OCI-LY7 (cell line): ENCODE measurements at regions not wholly inside any gene's neighbourhood (a gene's known extent, or its start where the extent isn't known, plus 50 kb on each side); places are given as distances from the start of the nearest gene placed in this dataset.

Experiments used
- BruUV-seq: library from RNA; stranded (reverse); fragments of 400-500 nt; replicated peaks from 2 replicates; lab custom pipeline; 2021; lab: Mats Ljungman, UMichigan
- CTCF ChIA-PET: fragments of 300-600 bp; sonication (Branson Sonifier 250); formaldehyde crosslinking; loops from one replicate; lab custom pipeline; 2022; ENCODE audit warnings: antibody characterized with exemption; ENCODE audit not compliant: unreplicated experiment; lab: Charles Lee
- POLR2A ChIA-PET: fragments of 300-600 bp; sonication (Branson Sonifier 250); formaldehyde crosslinking; loops from one replicate; lab custom pipeline; 2022; ENCODE audit warnings: antibody characterized with exemption; lab: Charles Lee
- DNase-seq: peaks from one replicate; pipeline ENCODE4 v3.0.0-alpha.2; 2015; ENCODE audit warnings: low spot score
- H2AFZ ChIP-seq: fragments of 200-600 bp; sonication (generic), shearing (Covaris generic); 2 replicates; pipeline ENCODE4 v1.6.1; 2014; ENCODE audit warnings: mild to moderate bottlenecking, antibody characterized with exemption, low read length, moderate library complexity
- H3K27ac ChIP-seq: fragments of 200-600 bp; sonication (generic); 2 replicates; pipeline ENCODE4 v1.5.1; 2014; ENCODE audit warnings: mixed run types, low read depth, mild to moderate bottlenecking, moderate library complexity, low read length, inconsistent platforms; ENCODE audit not compliant: poor library complexity, severe bottlenecking
- H3K36me3 ChIP-seq: fragments of 200-600 bp; sonication (generic); 2 replicates; pipeline ENCODE4 v1.6.1; 2014; ENCODE audit warnings: mild to moderate bottlenecking, antibody characterized with exemption, low read length, moderate library complexity, mixed read lengths; ENCODE audit not compliant: insufficient read depth
- H3K4me1 ChIP-seq: fragments of 200-600 bp; sonication (generic); 2 replicates; pipeline ENCODE4 v1.5.1; 2014; ENCODE audit warnings: mild to moderate bottlenecking, low read length; ENCODE audit not compliant: insufficient read depth, poor library complexity, severe bottlenecking
- H3K4me2 ChIP-seq: fragments of 200-600 bp; sonication (generic); 2 replicates; pipeline ENCODE4 v1.6.1; 2014; ENCODE audit warnings: mild to moderate bottlenecking, low read length
- H3K4me3 ChIP-seq: fragments of 200-600 bp; sonication (generic); 2 replicates; pipeline ENCODE4 v1.5.1; 2014; ENCODE audit warnings: mild to moderate bottlenecking, low read depth, low read length; ENCODE audit not compliant: poor library complexity, severe bottlenecking
- H3K79me2 ChIP-seq: fragments of 200-600 bp; sonication (generic); 2 replicates; pipeline ENCODE4 v1.6.1; 2016; ENCODE audit warnings: low read depth, mild to moderate bottlenecking, low read length, moderate library complexity, mixed read lengths; ENCODE audit not compliant: insufficient read depth
- H3K9me2 ChIP-seq: fragments of 200-600 bp; sonication (generic); 2 replicates; pipeline ENCODE4 v1.6.1; 2016; ENCODE audit warnings: mild to moderate bottlenecking, low read length, mixed read lengths; ENCODE audit not compliant: insufficient read depth
- H3K9me3 ChIP-seq: fragments of 200-600 bp; sonication (generic); 2 replicates; pipeline ENCODE4 v1.6.1; 2014; ENCODE audit warnings: mild to moderate bottlenecking, mixed run types, low read length, mixed read lengths
- H4K20me1 ChIP-seq: fragments of 200-600 bp; sonication (generic); 2 replicates; pipeline ENCODE4 v1.6.1; 2014; ENCODE audit warnings: mild to moderate bottlenecking, antibody characterized with exemption, low read length, moderate library complexity, mixed read lengths; ENCODE audit not compliant: insufficient read depth
- EZH2phosphoT487 ChIP-seq: fragments of 200-600 bp; sonication (generic); IDR thresholded peaks from 2 replicates; pipeline ENCODE4 v1.6.1; 2018; ENCODE audit warnings: low read depth, borderline replicate concordance, mild to moderate bottlenecking, mixed run types, antibody characterized with exemption, low read length, moderate library complexity, mixed read lengths
- intact Hi-C: fragments of 100-400 bp; cut with micrococcal nuclease; formaldehyde crosslinking; loops from one replicate; pipeline ENCODE4 v1.10.0; 2022; ENCODE audit not compliant: unreplicated experiment
- TF ChIP-seq, protein P1 (sequence below): fragments of 200-600 bp; sonication (generic); conservative IDR thresholded peaks from 2 replicates; pipeline ENCODE4 v1.5.1; 2014; ENCODE audit warnings: mild to moderate bottlenecking, antibody characterized with exemption, low read length, moderate library complexity, mixed read lengths

GRCh38 chr4:132169660-132170059, 979.4 kb upstream of the PCDH10 start:
- no peaks in the 10 kb centered on the region for H3K36me3 ChIP-seq
- no peaks in the 10 kb centered on the region for H4K20me1 ChIP-seq
- TF ChIP-seq, protein P1, sequence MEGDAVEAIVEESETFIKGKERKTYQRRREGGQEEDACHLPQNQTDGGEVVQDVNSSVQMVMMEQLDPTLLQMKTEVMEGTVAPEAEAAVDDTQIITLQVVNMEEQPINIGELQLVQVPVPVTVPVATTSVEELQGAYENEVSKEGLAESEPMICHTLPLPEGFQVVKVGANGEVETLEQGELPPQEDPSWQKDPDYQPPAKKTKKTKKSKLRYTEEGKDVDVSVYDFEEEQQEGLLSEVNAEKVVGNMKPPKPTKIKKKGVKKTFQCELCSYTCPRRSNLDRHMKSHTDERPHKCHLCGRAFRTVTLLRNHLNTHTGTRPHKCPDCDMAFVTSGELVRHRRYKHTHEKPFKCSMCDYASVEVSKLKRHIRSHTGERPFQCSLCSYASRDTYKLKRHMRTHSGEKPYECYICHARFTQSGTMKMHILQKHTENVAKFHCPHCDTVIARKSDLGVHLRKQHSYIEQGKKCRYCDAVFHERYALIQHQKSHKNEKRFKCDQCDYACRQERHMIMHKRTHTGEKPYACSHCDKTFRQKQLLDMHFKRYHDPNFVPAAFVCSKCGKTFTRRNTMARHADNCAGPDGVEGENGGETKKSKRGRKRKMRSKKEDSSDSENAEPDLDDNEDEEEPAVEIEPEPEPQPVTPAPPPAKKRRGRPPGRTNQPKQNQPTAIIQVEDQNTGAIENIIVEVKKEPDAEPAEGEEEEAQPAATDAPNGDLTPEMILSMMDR = no peak
- TF ChIP-seq EZH2phosphoT487 = no peak
- H3K9me2 ChIP-seq = no peaks in the 10 kb centered on the region
- intact Hi-C loops = no loop called here
- H2AFZ ChIP-seq = no peak overlapping the region
- ChIA-PET POLR2A (interaction anchor here (0.6 kb wide), 1 partner anchor 82 kb away, joined by 3 read pairs; no protein-coding TSS in a partner anchor), CTCF (no interaction called here)
- H3K4me3 ChIP-seq = no peak overlapping the region
- no TSS peak for BruUV-seq
- peaks cover 4% of the 10 kb centered on the region; the same call in 1 of the 2 replicates for H3K9me3 ChIP-seq
- no peak for DNase-seq
- no peaks in the 10 kb centered on the region for H3K4me1 ChIP-seq
- H3K79me2 ChIP-seq = no peaks in the 10 kb centered on the region
- no peak overlapping the region for H3K27ac ChIP-seq
- H3K4me2 ChIP-seq = no peak overlapping the region

DNA sequence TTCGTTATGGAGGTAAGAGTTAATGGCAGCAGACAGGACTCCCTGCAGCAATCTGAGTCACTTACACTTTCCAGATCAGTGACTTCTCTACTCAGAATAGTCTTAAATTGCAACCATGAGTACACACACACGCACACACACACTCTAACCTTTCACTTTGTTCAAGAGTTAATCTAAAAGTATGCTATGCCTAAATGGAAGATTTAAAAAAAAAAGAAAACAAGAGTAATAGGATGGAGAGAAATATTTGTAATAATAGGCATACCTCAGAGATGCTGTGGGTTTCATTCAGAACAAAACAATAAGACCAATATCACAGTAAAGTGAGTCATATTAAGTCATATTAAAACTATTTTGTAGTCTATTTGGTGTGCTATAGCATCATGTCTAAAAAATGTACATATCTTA, 969.1 kb upstream of the PCDH10 start:
- Histone ChIP-seq H3K9me3 (peaks cover 7% of the 10 kb centered on the region), H3K4me1 (no peaks in the 10 kb centered on the region), H3K9me2 (no peaks in the 10 kb centered on the region), H3K4me3 (no peak overlapping the region), H4K20me1 (no peaks in the 10 kb centered on the region), H3K27ac (no peak overlapping the region), H2AFZ (peak overlapping the region; percentile 57), H3K36me3 (peaks cover 2% of the 10 kb centered on the region; the same call in 1 of the 2 replicates), H3K79me2 (no peaks in the 10 kb centered on the region), H3K4me2 (no peak overlapping the region)
- TF ChIP-seq, protein P1 = no peak
- no peak for TF ChIP-seq EZH2phosphoT487
- ChIA-PET POLR2A (interaction anchor here (0.5 to 1.0 kb wide), 2 partner anchors 117 to 172 kb away, joined by 3 to 4 read pairs; no protein-coding TSS in a partner anchor), CTCF (no interaction called here)
- intact Hi-C loops = no loop called here
- no TSS peak for BruUV-seq
- no peak for DNase-seq

DNA sequence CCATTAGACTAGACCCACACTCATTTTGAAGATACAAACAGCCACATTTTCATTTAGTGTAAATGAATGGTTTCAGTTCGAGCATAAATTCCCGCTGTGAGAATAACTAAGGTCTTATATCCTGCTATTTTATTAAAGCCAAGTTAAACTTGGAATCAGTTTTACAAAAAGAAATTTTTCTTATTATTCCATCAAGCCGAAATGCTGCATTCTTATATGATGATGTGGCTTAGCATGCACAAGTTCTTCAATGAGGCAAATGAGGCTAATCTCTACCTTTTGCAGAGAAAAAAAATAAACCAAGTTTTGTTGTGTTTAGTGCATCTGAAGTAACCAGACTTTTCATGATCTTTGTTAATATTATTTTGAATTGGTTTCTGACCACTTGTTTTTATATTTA, 953.9 kb upstream of the PCDH10 start:
- no peak overlapping the region for H3K4me2 ChIP-seq
- BruUV-seq = no TSS peak
- POLR2A ChIA-PET = no interaction called here
- H3K27ac ChIP-seq = no peak overlapping the region
- H3K9me3 ChIP-seq = peaks cover 4% of the 10 kb centered on the region; the same call in 1 of the 2 replicates
- CTCF ChIA-PET = no interaction called here
- DNase-seq = no peak
- H2AFZ ChIP-seq = no peak overlapping the region
- intact Hi-C loops = no loop called here
- H3K4me1 ChIP-seq = peaks cover 6% of the 10 kb centered on the region
- 0 out of 2 replicates have a peak, but pooled peaks cover 4% of the 10 kb centered on the region for H3K36me3 ChIP-seq
- no peaks in the 10 kb centered on the region for H4K20me1 ChIP-seq
- TF ChIP-seq, protein P1 = no peak
- no peak for TF ChIP-seq EZH2phosphoT487
- no peaks in the 10 kb centered on the region for H3K9me2 ChIP-seq
- no peak overlapping the region for H3K4me3 ChIP-seq
- H3K79me2 ChIP-seq = no peaks in the 10 kb centered on the region
